Mesendoderm (in vitro differentiated cells): ENCODE measurements at regions not wholly inside any gene's neighbourhood (a gene's known extent, or its start where the extent isn't known, plus 50 kb on each side); places are given as distances from the start of the nearest gene placed in this dataset.

Experiments used
- DNase-seq: peaks from one replicate; pipeline ENCODE4 v3.0.0; 2013
- H2AK5ac ChIP-seq: 2 replicates; pipeline ENCODE4 v1.6.1; 2013; ENCODE audit warnings: low read length, inconsistent platforms
- H2BK120ac ChIP-seq: 2 replicates; pipeline ENCODE4 v1.6.1; 2013; ENCODE audit warnings: low read depth, mild to moderate bottlenecking, low read length, moderate library complexity, mixed read lengths
- H2BK15ac ChIP-seq: replicated peaks from 2 replicates; pipeline ENCODE4 v1.6.1; 2013; ENCODE audit warnings: low read depth, mild to moderate bottlenecking, moderate library complexity
- H2BK5ac ChIP-seq: 2 replicates; pipeline ENCODE4 v1.6.1; 2013; ENCODE audit warnings: low read length, inconsistent platforms
- H3K18ac ChIP-seq: 2 replicates; pipeline ENCODE4 v1.6.1; 2013; ENCODE audit warnings: mild to moderate bottlenecking, low read length, mixed read lengths
- H3K23ac ChIP-seq: one replicate; pipeline ENCODE4 v1.6.1; 2013; ENCODE audit warnings: low read length
- H3K27ac ChIP-seq: 2 replicates; pipeline ENCODE4 v1.5.1; 2013; ENCODE audit warnings: low read depth, mild to moderate bottlenecking, inconsistent platforms, low read length, moderate library complexity
- H3K27me3 ChIP-seq: 2 replicates; pipeline ENCODE4 v1.6.1; 2013; ENCODE audit warnings: low read length, control low read depth, mild to moderate bottlenecking, inconsistent platforms; ENCODE audit not compliant: insufficient read depth, poor library complexity
- H3K36me3 ChIP-seq: 2 replicates; pipeline ENCODE4 v1.6.1; 2013; ENCODE audit warnings: low read length, inconsistent platforms; ENCODE audit not compliant: control insufficient read depth, insufficient read depth
- H3K4ac ChIP-seq: one replicate; pipeline ENCODE4 v1.6.1; 2013; ENCODE audit warnings: low read depth, mild to moderate bottlenecking, low read length, moderate library complexity
- H3K4me1 ChIP-seq: 2 replicates; pipeline ENCODE4 v1.6.1; 2013; ENCODE audit warnings: low read depth, low read length, inconsistent platforms; ENCODE audit not compliant: control insufficient read depth
- H3K4me2 ChIP-seq: 2 replicates; pipeline ENCODE4 v1.6.1; 2013; ENCODE audit warnings: low read length
- H3K4me3 ChIP-seq: 2 replicates; pipeline ENCODE4 v1.5.1; 2013; ENCODE audit warnings: mild to moderate bottlenecking, low read length
- H3K56ac ChIP-seq: one replicate; pipeline ENCODE4 v1.6.1; 2013; ENCODE audit warnings: low read length
- H3K79me1 ChIP-seq: 2 replicates; pipeline ENCODE4 v1.6.1; 2013; ENCODE audit warnings: low read length, inconsistent platforms
- H3K79me2 ChIP-seq: 2 replicates; pipeline ENCODE4 v1.6.1; 2013; ENCODE audit warnings: mild to moderate bottlenecking, low read length; ENCODE audit not compliant: control insufficient read depth, insufficient read depth
- H3K9ac ChIP-seq: 2 replicates; pipeline ENCODE4 v1.6.1; 2013; ENCODE audit warnings: low read length, inconsistent platforms
- H4K5ac ChIP-seq: one replicate; pipeline ENCODE4 v1.6.1; 2013; ENCODE audit warnings: low read length
- H4K8ac ChIP-seq: one replicate; pipeline ENCODE4 v1.6.1; 2013; ENCODE audit warnings: low read depth, mild to moderate bottlenecking, control low read depth, low read length, moderate library complexity
- WGBS: extraction: QIAGEN DNeasy Blood & Tissue Kit; methylation state at CpG from one replicate; pipeline ENCODE4 v1.1.7; 2013; ENCODE audit warnings: low lambda C conversion rate, missing lambda C conversion rate; ENCODE audit not compliant: insufficient coverage; ENCODE audit errors: extremely low coverage; 5-methylcytosine and 5-hydroxymethylcytosine counted together

GRCh38 chr6:28600245-28600644 lies 74.6 kb downstream of the GPX5 start:
- no peaks in the 10 kb centered on the region for H3K36me3 ChIP-seq
- no peaks in the 10 kb centered on the region for H3K79me2 ChIP-seq
- no peaks in the 10 kb centered on the region for H3K79me1 ChIP-seq
- no CpG with 5 or more reads among the region's 7 CpGs for WGBS
- no peak overlapping the region for H3K4me3 ChIP-seq
- H3K27me3 ChIP-seq, result no peaks in the 10 kb centered on the region
- H4K8ac ChIP-seq, result no peak overlapping the region
- H3K4ac ChIP-seq, result no peak overlapping the region
- H3K4me2 ChIP-seq, result no peak overlapping the region
- no peaks in the 10 kb centered on the region for H3K4me1 ChIP-seq
- no peak overlapping the region for H3K27ac ChIP-seq
- no peak overlapping the region for H2BK5ac ChIP-seq
- H3K23ac ChIP-seq, result no peak overlapping the region
- DNase-seq, result no peak
- no peak overlapping the region for H2BK15ac ChIP-seq
- H3K18ac ChIP-seq, result no peak overlapping the region
- H2BK120ac ChIP-seq, result no peak overlapping the region
- no peak overlapping the region for H3K9ac ChIP-seq
- H4K5ac ChIP-seq, result no peak overlapping the region
- H2AK5ac ChIP-seq, result no peak overlapping the region
- no peak overlapping the region for H3K56ac ChIP-seq

GRCh38 chr6:28603891-28604290 lies 78.2 kb downstream of the GPX5 start:
- H3K23ac ChIP-seq, result no peak overlapping the region
- H3K79me2 ChIP-seq, result no peaks in the 10 kb centered on the region
- no peak overlapping the region for H3K9ac ChIP-seq
- no peaks in the 10 kb centered on the region for H3K36me3 ChIP-seq
- H2AK5ac ChIP-seq, result no peak overlapping the region
- no peak overlapping the region for H3K18ac ChIP-seq
- no peak overlapping the region for H3K27ac ChIP-seq
- no peak overlapping the region for H4K5ac ChIP-seq
- no peak overlapping the region for H4K8ac ChIP-seq
- no peak overlapping the region for H2BK120ac ChIP-seq
- no peak overlapping the region for H2BK5ac ChIP-seq
- WGBS, result no CpG with 5 or more reads among the region's 1 CpG
- H3K4me3 ChIP-seq, result no peak overlapping the region
- DNase-seq, result peak; percentile 56
- H3K4me1 ChIP-seq, result no peaks in the 10 kb centered on the region
- H3K4me2 ChIP-seq, result no peak overlapping the region
- H2BK15ac ChIP-seq, result no peak overlapping the region
- H3K79me1 ChIP-seq, result no peaks in the 10 kb centered on the region
- H3K27me3 ChIP-seq, result no peaks in the 10 kb centered on the region
- H3K4ac ChIP-seq, result no peak overlapping the region
- no peak overlapping the region for H3K56ac ChIP-seq

- no peak overlapping the region for H3K4ac ChIP-seq
- peak overlapping the region; percentile 63 for H3K9ac ChIP-seq
- H3K56ac ChIP-seq, result peak overlapping the region; percentile 78
- no peaks in the 10 kb centered on the region for H3K4me1 ChIP-seq
- H3K79me1 ChIP-seq, result no peaks in the 10 kb centered on the region
- peak overlapping the region; percentile 90 for H3K4me2 ChIP-seq
- H3K36me3 ChIP-seq, result no peaks in the 10 kb centered on the region
- H2BK120ac ChIP-seq, result no peak overlapping the region
- WGBS, result no CpG with 5 or more reads among the region's 30 CpGs
- H3K27me3 ChIP-seq, result no peaks in the 10 kb centered on the region
- no peak overlapping the region for H2BK5ac ChIP-seq
- H2AK5ac ChIP-seq, result no peak overlapping the region
- peak; percentile 92 for DNase-seq
- H4K5ac ChIP-seq, result no peak overlapping the region
- H3K27ac ChIP-seq, result no peak overlapping the region
- peak overlapping the region; percentile 88 for H3K4me3 ChIP-seq
- no peaks in the 10 kb centered on the region for H3K79me2 ChIP-seq
- H2BK15ac ChIP-seq, result no peak overlapping the region
- H4K8ac ChIP-seq, result no peak overlapping the region
- H3K18ac ChIP-seq, result no peak overlapping the region
- no peak overlapping the region for H3K23ac ChIP-seq
Measured at GRCh38 chr6:28606424-28607391, 81.0 kb downstream of the GPX5 start.

GRCh38 chr6:28607990-28608389 lies 82.3 kb downstream of the GPX5 start:
- Histone ChIP-seq H2AK5ac (no peak overlapping the region), H3K79me1 (no peaks in the 10 kb centered on the region), H3K79me2 (no peaks in the 10 kb centered on the region), H3K18ac (no peak overlapping the region), H3K56ac (no peak overlapping the region), H4K8ac (no peak overlapping the region), H3K36me3 (no peaks in the 10 kb centered on the region), H3K4me2 (no peak overlapping the region), H3K23ac (no peak overlapping the region), H2BK120ac (no peak overlapping the region), H3K9ac (no peak overlapping the region), H4K5ac (no peak overlapping the region), H3K4me3 (no peak overlapping the region), H3K27ac (no peak overlapping the region), H3K4me1 (no peaks in the 10 kb centered on the region), H2BK15ac (no peak overlapping the region), H2BK5ac (no peak overlapping the region), H3K27me3 (no peaks in the 10 kb centered on the region), H3K4ac (no peak overlapping the region)
- no CpG with 5 or more reads among the region's 9 CpGs for WGBS
- DNase-seq, result no peak

- Histone ChIP-seq H3K79me2 (no peaks in the 10 kb centered on the region), H2BK120ac (no peak overlapping the region), H4K8ac (no peak overlapping the region), H3K4me2 (no peak overlapping the region), H3K4me1 (no peaks in the 10 kb centered on the region), H3K18ac (no peak overlapping the region), H3K27ac (no peak overlapping the region), H3K4ac (no peak overlapping the region), H2BK15ac (no peak overlapping the region), H3K4me3 (no peak overlapping the region), H3K36me3 (no peaks in the 10 kb centered on the region), H4K5ac (no peak overlapping the region), H3K27me3 (no peaks in the 10 kb centered on the region), H2AK5ac (no peak overlapping the region), H3K9ac (no peak overlapping the region), H3K23ac (no peak overlapping the region), H2BK5ac (no peak overlapping the region), H3K79me1 (no peaks in the 10 kb centered on the region), H3K56ac (no peak overlapping the region)
- no peak for DNase-seq
- no CpG with 5 or more reads among the region's 3 CpGs for WGBS
Measured at GRCh38 chr6:28609672-28610071, 84.0 kb downstream of the GPX5 start.

GRCh38 chr6:28615616-28615954 lies 89.9 kb downstream of the GPX5 start:
- Histone ChIP-seq H3K18ac (no peak overlapping the region), H3K27ac (no peak overlapping the region), H3K36me3 (no peaks in the 10 kb centered on the region), H3K27me3 (no peaks in the 10 kb centered on the region), H3K4ac (no peak overlapping the region), H4K5ac (no peak overlapping the region), H2BK5ac (no peak overlapping the region), H3K56ac (no peak overlapping the region), H4K8ac (no peak overlapping the region), H2AK5ac (no peak overlapping the region), H3K79me2 (no peaks in the 10 kb centered on the region), H2BK15ac (no peak overlapping the region), H2BK120ac (no peak overlapping the region), H3K4me3 (no peak overlapping the region), H3K4me1 (no peaks in the 10 kb centered on the region), H3K79me1 (no peaks in the 10 kb centered on the region), H3K4me2 (no peak overlapping the region), H3K23ac (no peak overlapping the region), H3K9ac (no peak overlapping the region)
- WGBS, result no CpG with 5 or more reads among the region's 7 CpGs
- no peak for DNase-seq
